MM.1S (cell line): ENCODE measurements at regions not wholly inside any gene's neighbourhood (a gene's known extent, or its start where the extent isn't known, plus 50 kb on each side); places are given as distances from the start of the nearest gene placed in this dataset.

Source experiments
- EZH2 ChIP-seq: fragments of 300-600 bp; sonication (generic); optimal IDR thresholded peaks from 2 replicates; pipeline ENCODE3; 2017; ENCODE audit warnings: low read depth, mild to moderate bottlenecking, antibody characterized with exemption, low read length, mixed read lengths
- TF ChIP-seq, protein P1 (sequence below): fragments of 300-600 bp; sonication (generic); IDR thresholded peaks from 2 replicates; pipeline ENCODE4 v1.5.1; 2016; ENCODE audit warnings: antibody characterized with exemption, low read length, mixed read lengths

DNA sequence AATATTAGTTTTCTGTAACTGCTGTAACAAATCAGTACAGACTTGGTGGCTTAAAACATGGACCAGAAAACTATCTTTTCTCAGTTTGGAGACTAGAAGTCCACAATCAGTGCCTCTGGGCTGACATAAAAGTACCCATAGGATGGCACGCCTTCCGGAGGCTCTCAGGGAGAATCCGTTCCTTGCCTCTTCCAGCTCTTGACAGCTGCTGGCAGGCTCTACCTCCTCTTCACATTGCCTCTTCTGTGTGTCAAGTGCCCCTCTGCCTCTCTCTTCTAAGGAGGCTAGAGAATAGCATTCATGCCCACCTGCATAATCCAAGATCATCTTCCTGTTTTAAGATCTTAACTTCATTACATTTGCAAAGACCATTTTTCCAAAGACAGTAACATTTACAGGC is 1194.2 kb downstream of the EFNB2 start:
- TF ChIP-seq, protein P1, sequence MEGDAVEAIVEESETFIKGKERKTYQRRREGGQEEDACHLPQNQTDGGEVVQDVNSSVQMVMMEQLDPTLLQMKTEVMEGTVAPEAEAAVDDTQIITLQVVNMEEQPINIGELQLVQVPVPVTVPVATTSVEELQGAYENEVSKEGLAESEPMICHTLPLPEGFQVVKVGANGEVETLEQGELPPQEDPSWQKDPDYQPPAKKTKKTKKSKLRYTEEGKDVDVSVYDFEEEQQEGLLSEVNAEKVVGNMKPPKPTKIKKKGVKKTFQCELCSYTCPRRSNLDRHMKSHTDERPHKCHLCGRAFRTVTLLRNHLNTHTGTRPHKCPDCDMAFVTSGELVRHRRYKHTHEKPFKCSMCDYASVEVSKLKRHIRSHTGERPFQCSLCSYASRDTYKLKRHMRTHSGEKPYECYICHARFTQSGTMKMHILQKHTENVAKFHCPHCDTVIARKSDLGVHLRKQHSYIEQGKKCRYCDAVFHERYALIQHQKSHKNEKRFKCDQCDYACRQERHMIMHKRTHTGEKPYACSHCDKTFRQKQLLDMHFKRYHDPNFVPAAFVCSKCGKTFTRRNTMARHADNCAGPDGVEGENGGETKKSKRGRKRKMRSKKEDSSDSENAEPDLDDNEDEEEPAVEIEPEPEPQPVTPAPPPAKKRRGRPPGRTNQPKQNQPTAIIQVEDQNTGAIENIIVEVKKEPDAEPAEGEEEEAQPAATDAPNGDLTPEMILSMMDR = no peak
- TF ChIP-seq EZH2 = no peak
